ENCODE measurements at regions not wholly inside any gene's neighbourhood (a gene's known extent, or its start where the extent isn't known, plus 50 kb on each side); places are given as distances from the start of the nearest gene placed in this dataset.
"Not testable (repeated sequence)": the region's sequence is repeated elsewhere in the genome, so short reads cannot be mapped to it uniquely, and the experiment has no call there.

- DNase-seq: no peak
Observed at GRCh38 chr21:38039841-38040240, 123.6 kb upstream of the KCNJ6 start.

GRCh38 chr21:38041493-38041892 lies 125.2 kb upstream of the KCNJ6 start:
- no peak for DNase-seq

- DNase-seq: no peak
Observed at GRCh38 chr21:38042246-38042645, 126.0 kb upstream of the KCNJ6 start.

- peak in 6 of 51 donors; percentile 5 to 31 (median 14) for DNase-seq
Observed at GRCh38 chr21:38048167-38048566, 131.9 kb upstream of the KCNJ6 start.

GRCh38 chr21:38054334-38054733 lies 138.1 kb upstream of the KCNJ6 start:
- no peak for DNase-seq

GRCh38 chr21:38056481-38056880 lies 140.2 kb upstream of the KCNJ6 start:
- DNase-seq: no peak

- DNase-seq: no peak
Observed at GRCh38 chr21:38057626-38058025, 141.4 kb upstream of the KCNJ6 start.

- DNase-seq: no peak
Observed at GRCh38 chr21:38060533-38060932, 144.3 kb upstream of the KCNJ6 start.

GRCh38 chr21:38067086-38067739 lies 151.0 kb upstream of the KCNJ6 start:
- no peak for DNase-seq

GRCh38 chr21:38072489-38072888 lies 156.2 kb upstream of the KCNJ6 start:
- DNase-seq: no peak

GRCh38 chr21:38075833-38076587 lies 159.8 kb upstream of the KCNJ6 start:
- DNase-seq: no peak

GRCh38 chr21:38077569-38077968 lies 161.3 kb upstream of the KCNJ6 start:
- DNase-seq: peak in 1 of 51 donors; percentile 4

GRCh38 chr21:38080888-38081287 lies 164.6 kb upstream of the KCNJ6 start:
- no peak for DNase-seq

- DNase-seq: peak in 2 of 51 donors; percentile 1 to 15
Observed at GRCh38 chr21:38081708-38082107, 165.5 kb upstream of the KCNJ6 start.

GRCh38 chr21:38082936-38083485 lies 166.8 kb upstream of the KCNJ6 start:
- DNase-seq: no peak

- DNase-seq: no peak
Observed at GRCh38 chr21:38083535-38083934, 167.3 kb upstream of the KCNJ6 start.

GRCh38 chr21:38086580-38086979 lies 170.2 kb upstream of the KCNJ15 start:
- no peak for DNase-seq

GRCh38 chr21:38088916-38089762 lies 167.7 kb upstream of the KCNJ15 start:
- DNase-seq: no peak

GRCh38 chr21:38089763-38090046 lies 167.1 kb upstream of the KCNJ15 start:
- DNase-seq: no peak

- not testable (repeated sequence) for DNase-seq
Observed at GRCh38 chr21:38091061-38091460, 165.7 kb upstream of the KCNJ15 start.

- DNase-seq: peak in 8 of 51 donors; percentile 2 to 12 (median 6)
Observed at GRCh38 chr21:38092051-38092450, 164.7 kb upstream of the KCNJ15 start.

- no peak for DNase-seq
Observed at GRCh38 chr21:38095220-38095619, 161.6 kb upstream of the KCNJ15 start.
